Ascending aorta (tissue), 2 donors: ENCODE measurements at regions not wholly inside any gene's neighbourhood (a gene's known extent, or its start where the extent isn't known, plus 50 kb on each side); places are given as distances from the start of the nearest gene placed in this dataset.

ENCODE experiments used
- DNase-seq, 2 donors: peaks; one replicate each; pipeline ENCODE4 v3.0.0-alpha.2; 2019; ENCODE audit warnings: low spot score in 2 of 2
- H3K27ac ChIP-seq, 2 donors: fragments of 200-600 bp; sonication (generic); one replicate each; pipeline ENCODE4 v1.5.1; 2016 to 2017; ENCODE audit warnings: mild to moderate bottlenecking in 1 of 2
- H3K27me3 ChIP-seq: fragments of 200-600 bp; sonication (generic); one replicate; pipeline ENCODE4 v1.5.1; 2017
- H3K36me3 ChIP-seq, 2 donors: fragments of 200-600 bp; sonication (generic); one replicate each; pipeline ENCODE4 v1.5.1; 2016
- H3K4me1 ChIP-seq, 2 donors: fragments of 200-600 bp; sonication (generic); one replicate each; pipeline ENCODE4 v1.5.1; 2016 to 2017; ENCODE audit warnings: mild to moderate bottlenecking in 1 of 2
- H3K4me3 ChIP-seq, 2 donors: fragments of 200-600 bp; sonication (generic); one replicate each; pipeline ENCODE4 v1.5.1; 2016 to 2017; ENCODE audit warnings: mild to moderate bottlenecking in 1 of 2
- H3K9me3 ChIP-seq, 2 donors: fragments of 200-600 bp; sonication (generic); one replicate each; pipeline ENCODE4 v1.5.1; 2016
- intact Hi-C: fragments of 100-400 bp; cut with DNase I; formaldehyde crosslinking; loops from one replicate; pipeline ENCODE4 v1.15.1; 2023
- TF ChIP-seq, protein P1 (sequence below), 3 experiments: fragments of 200-600 bp in 2 of 3; fragments of 450-650 bp in 1 of 3; sonication (generic) in 2 of 3; IDR thresholded peaks; one replicate each; pipeline ENCODE4 v1.5.1; 2016 to 2019; ENCODE audit warnings: antibody characterized with exemption in 3 of 3, mild to moderate bottlenecking in 1 of 3, moderate library complexity in 1 of 3

DNA sequence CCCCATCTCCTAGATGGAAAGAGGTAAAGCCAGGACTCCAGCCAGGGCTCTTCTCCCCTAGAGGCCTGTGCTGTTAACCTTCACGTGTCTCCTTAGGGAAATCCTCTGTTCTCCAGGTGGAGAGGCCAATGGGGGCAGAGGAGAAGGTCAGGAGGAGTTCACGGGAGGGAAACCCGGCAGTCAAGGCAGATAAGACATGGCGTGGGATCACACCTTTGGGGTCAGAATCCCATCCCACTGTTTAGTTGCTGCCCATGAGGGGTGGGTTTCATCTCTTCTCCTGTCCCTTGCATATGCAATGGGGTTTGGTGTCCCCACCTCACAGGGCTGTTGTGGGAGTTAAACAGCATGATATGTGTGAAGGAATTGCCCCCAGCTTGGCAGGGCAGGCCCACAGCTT lies 469.7 kb downstream of the TBC1D22A start:
- Histone ChIP-seq H3K4me1 (no peaks in the 10 kb centered on the region), H3K36me3 (no peaks in the 10 kb centered on the region), H3K4me3 (no peak overlapping the region), H3K27ac (no peak overlapping the region), H3K9me3 (peaks cover 0 to 3% of the 10 kb centered on the region in 2 donors), H3K27me3 (no peaks in the 10 kb centered on the region)
- no peak for DNase-seq
- intact Hi-C loops: no loop called here
- TF ChIP-seq, protein P1, sequence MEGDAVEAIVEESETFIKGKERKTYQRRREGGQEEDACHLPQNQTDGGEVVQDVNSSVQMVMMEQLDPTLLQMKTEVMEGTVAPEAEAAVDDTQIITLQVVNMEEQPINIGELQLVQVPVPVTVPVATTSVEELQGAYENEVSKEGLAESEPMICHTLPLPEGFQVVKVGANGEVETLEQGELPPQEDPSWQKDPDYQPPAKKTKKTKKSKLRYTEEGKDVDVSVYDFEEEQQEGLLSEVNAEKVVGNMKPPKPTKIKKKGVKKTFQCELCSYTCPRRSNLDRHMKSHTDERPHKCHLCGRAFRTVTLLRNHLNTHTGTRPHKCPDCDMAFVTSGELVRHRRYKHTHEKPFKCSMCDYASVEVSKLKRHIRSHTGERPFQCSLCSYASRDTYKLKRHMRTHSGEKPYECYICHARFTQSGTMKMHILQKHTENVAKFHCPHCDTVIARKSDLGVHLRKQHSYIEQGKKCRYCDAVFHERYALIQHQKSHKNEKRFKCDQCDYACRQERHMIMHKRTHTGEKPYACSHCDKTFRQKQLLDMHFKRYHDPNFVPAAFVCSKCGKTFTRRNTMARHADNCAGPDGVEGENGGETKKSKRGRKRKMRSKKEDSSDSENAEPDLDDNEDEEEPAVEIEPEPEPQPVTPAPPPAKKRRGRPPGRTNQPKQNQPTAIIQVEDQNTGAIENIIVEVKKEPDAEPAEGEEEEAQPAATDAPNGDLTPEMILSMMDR (IDR thresholded peaks at IDR 0.05): no peak

DNA sequence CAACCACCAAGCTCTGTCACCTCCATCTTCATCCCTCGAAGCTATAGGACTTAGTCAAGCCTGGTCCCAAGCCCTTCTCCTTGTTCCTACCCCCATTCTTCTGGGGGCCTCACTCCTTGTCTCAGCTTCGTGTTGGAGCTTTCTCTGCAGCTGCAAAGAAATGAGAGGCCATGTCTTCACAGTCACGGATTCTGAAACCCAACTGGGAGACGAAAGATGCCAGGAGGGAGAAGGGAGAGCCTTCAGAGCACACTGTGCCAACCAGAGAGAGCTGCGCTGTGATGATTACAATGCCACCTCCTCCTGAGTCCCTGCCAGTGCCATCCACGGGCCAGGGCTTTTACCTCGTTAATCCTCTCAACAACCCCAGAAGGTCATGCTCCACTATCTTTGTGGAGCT lies 469.3 kb downstream of the TBC1D22A start:
- H3K27me3 ChIP-seq: no peaks in the 10 kb centered on the region
- TF ChIP-seq, protein P1 (IDR thresholded peaks at IDR 0.05): no peak
- H3K4me3 ChIP-seq: no peak overlapping the region
- no peaks in the 10 kb centered on the region for H3K4me1 ChIP-seq
- DNase-seq: no peak
- intact Hi-C loops: no loop called here
- peaks cover 0 to 3% of the 10 kb centered on the region in 2 donors for H3K9me3 ChIP-seq
- H3K27ac ChIP-seq: no peak overlapping the region
- H3K36me3 ChIP-seq: no peaks in the 10 kb centered on the region

DNA sequence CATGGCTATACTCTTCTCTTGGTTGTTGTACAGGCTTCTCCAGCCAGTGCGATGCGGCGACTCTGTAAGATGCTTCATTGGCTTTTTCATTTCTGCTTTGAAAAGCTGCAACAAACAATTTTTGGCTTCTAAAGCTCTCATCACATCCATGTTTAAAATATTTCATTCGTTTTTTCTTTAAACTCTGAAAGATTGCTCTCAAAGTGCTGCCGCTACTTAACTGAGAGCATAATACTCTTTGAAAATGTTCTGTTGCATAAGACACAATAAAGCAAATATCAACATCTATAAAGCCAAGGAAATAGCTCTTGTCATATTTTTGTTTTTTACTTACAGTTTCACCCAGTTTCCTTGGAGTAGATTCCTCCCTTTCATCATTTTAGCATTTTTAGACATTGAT lies 468.3 kb downstream of the TBC1D22A start:
- TF ChIP-seq, protein P1 (IDR thresholded peaks at IDR 0.05): no peak
- no peak overlapping the region for H3K4me3 ChIP-seq
- H3K27ac ChIP-seq: no peak overlapping the region
- H3K9me3 ChIP-seq: peaks cover 0 to 3% of the 10 kb centered on the region in 2 donors
- intact Hi-C loops: no loop called here
- no peak for DNase-seq
- no peaks in the 10 kb centered on the region for H3K27me3 ChIP-seq
- no peaks in the 10 kb centered on the region for H3K4me1 ChIP-seq
- no peaks in the 10 kb centered on the region for H3K36me3 ChIP-seq

DNA sequence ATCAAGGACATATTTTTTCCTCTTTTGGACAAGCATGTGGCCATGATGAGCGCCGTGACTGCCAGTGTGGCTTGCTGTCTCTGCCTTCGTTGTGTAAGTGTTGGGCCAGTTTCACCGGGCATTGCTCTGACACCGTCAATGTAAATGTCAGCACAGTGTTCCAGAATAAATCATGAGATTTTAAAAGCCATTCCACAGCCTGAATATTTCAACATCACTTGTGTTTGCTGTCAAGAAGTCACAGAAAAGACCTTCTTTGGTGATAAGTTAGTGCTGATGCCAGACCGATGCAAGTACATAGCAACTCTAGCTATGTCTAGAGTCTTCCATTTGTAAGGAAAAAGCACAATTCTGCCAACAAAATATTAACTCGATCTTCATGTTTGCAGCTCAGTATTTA lies 467.8 kb downstream of the TBC1D22A start:
- Histone ChIP-seq H3K4me3 (no peak overlapping the region), H3K36me3 (no peaks in the 10 kb centered on the region), H3K27ac (no peak overlapping the region), H3K27me3 (no peaks in the 10 kb centered on the region), H3K9me3 (peaks cover 0 to 3% of the 10 kb centered on the region in 2 donors), H3K4me1 (no peaks in the 10 kb centered on the region)
- TF ChIP-seq, protein P1 (IDR thresholded peaks at IDR 0.05): no peak
- DNase-seq: no peak
- intact Hi-C loops: no loop called here

DNA sequence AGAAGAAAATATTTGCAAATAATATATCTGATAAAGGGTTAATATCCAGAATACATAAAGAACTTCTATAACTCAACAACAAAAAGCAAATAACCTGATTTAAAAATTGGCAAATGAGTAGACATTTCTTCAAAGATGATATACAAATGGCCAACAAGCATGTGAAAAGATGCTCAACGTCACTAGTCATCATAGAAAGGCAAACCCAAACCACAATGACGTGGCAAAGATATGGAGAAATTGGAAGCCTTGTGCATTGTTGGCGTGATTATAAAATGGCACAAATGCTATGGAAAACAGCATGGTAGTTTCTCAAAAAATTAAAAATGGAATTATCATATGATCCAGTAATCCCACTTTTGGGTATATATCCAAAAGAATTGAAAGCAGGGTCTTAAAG lies 466.3 kb downstream of the TBC1D22A start:
- intact Hi-C loops: no loop called here
- H3K4me1 ChIP-seq: no peaks in the 10 kb centered on the region
- H3K36me3 ChIP-seq: no peaks in the 10 kb centered on the region
- DNase-seq: no peak
- H3K9me3 ChIP-seq: peaks cover 0 to 3% of the 10 kb centered on the region in 2 donors
- no peak overlapping the region for H3K27ac ChIP-seq
- TF ChIP-seq, protein P1 (IDR thresholded peaks at IDR 0.05): no peak
- H3K4me3 ChIP-seq: no peak overlapping the region
- no peaks in the 10 kb centered on the region for H3K27me3 ChIP-seq
